Tibial nerve (tissue), 3 donors: ENCODE measurements at regions not wholly inside any gene's neighbourhood (a gene's known extent, or its start where the extent isn't known, plus 50 kb on each side); places are given as distances from the start of the nearest gene placed in this dataset.

Source experiments
- POLR2A ChIP-seq, 2 donors: fragments of 450-650 bp; IDR thresholded peaks; one replicate each; pipeline ENCODE4 v1.6.1; 2017; ENCODE audit warnings: antibody characterized with exemption in 2 of 2, mild to moderate bottlenecking in 2 of 2, moderate library complexity in 2 of 2
- TF ChIP-seq, protein P1 (sequence below), 5 experiments: fragments of 200-600 bp in 3 of 5; fragments of 450-650 bp in 2 of 5; sonication (generic) in 3 of 5; IDR thresholded peaks; one replicate each; pipeline ENCODE4 v1.5.1; 2016 to 2019; ENCODE audit warnings: antibody characterized with exemption in 5 of 5, mild to moderate bottlenecking in 3 of 5, moderate library complexity in 2 of 5

DNA sequence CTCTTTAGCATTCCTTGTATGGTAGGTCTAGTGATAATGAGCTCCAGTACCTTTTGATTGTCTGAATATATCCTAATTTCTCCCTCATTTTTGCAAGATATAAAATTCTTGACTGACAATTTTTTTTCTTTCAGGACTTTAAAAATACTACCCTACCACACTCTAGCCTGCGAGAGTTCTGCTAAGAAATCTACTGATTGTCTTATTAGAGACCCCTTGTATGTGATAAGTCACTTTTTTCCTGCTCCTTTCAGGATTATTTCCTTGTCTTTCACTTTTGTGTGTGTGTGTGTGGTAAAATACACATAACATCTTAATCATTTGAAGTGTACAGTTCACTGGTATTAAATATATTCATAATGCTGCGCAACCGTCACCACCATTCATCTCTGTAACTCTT, 68.7 kb upstream of the PPP1R9A start:
- no peak for TF ChIP-seq POLR2A (IDR thresholded peaks at IDR 0.05)
- TF ChIP-seq, protein P1, sequence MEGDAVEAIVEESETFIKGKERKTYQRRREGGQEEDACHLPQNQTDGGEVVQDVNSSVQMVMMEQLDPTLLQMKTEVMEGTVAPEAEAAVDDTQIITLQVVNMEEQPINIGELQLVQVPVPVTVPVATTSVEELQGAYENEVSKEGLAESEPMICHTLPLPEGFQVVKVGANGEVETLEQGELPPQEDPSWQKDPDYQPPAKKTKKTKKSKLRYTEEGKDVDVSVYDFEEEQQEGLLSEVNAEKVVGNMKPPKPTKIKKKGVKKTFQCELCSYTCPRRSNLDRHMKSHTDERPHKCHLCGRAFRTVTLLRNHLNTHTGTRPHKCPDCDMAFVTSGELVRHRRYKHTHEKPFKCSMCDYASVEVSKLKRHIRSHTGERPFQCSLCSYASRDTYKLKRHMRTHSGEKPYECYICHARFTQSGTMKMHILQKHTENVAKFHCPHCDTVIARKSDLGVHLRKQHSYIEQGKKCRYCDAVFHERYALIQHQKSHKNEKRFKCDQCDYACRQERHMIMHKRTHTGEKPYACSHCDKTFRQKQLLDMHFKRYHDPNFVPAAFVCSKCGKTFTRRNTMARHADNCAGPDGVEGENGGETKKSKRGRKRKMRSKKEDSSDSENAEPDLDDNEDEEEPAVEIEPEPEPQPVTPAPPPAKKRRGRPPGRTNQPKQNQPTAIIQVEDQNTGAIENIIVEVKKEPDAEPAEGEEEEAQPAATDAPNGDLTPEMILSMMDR (IDR thresholded peaks at IDR 0.05): no peak
